NCI-H1930 (cell line): ENCODE measurements at regions not wholly inside any gene's neighbourhood (a gene's known extent, or its start where the extent isn't known, plus 50 kb on each side); places are given as distances from the start of the nearest gene placed in this dataset.
"Not testable (repeated sequence)": the region's sequence is repeated elsewhere in the genome, so short reads cannot be mapped to it uniquely, and the experiment has no call there.

Experiments used
- DNase-seq, 2 experiments: peaks; one replicate each; lab custom pipeline; 2025; lab: John Stamatoyannopoulos, UW

DNA sequence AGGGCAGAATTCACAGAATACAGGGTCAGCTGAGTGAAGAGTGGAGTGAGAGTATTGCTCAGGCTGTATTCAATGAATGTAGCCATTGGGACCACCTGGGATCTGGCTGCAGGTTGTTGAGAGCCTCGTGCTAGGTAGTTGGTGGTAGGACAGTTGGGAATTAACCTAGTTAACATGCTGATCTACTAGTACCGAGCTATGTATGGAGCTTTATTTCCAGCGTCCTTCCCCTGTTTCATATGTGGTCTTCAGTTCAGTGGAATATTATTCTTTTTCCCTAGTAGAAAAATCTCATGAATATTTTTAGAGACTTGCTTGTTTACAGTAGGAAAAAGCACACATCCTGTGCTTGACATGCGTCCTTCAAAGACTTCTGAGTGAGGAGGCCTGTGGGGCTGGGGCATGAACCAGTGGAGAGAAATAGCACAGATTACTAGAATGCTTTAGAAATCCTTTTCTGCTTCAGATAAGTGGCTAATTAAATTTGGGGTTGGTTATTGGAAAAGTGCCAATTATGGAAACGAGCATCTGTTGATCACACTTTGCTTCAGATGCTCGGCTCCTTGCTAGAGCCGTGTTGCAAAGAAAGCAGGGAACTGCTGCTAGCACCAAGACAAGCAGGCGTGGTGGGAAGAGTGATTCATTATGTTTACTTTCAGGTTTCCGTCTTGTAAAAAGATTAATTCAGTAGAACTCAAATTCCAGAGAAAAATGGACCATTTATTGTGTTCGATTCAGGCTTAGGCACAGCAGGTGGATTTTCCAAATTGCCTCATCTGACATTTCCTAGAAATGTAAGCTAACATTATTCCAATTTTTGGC, 53.6 kb downstream of the ARF6 start:
- DNase-seq = no peak

GRCh38 chr14:49947506-49947905, 54.6 kb downstream of the ARF6 start:
- no peak for DNase-seq

DNA sequence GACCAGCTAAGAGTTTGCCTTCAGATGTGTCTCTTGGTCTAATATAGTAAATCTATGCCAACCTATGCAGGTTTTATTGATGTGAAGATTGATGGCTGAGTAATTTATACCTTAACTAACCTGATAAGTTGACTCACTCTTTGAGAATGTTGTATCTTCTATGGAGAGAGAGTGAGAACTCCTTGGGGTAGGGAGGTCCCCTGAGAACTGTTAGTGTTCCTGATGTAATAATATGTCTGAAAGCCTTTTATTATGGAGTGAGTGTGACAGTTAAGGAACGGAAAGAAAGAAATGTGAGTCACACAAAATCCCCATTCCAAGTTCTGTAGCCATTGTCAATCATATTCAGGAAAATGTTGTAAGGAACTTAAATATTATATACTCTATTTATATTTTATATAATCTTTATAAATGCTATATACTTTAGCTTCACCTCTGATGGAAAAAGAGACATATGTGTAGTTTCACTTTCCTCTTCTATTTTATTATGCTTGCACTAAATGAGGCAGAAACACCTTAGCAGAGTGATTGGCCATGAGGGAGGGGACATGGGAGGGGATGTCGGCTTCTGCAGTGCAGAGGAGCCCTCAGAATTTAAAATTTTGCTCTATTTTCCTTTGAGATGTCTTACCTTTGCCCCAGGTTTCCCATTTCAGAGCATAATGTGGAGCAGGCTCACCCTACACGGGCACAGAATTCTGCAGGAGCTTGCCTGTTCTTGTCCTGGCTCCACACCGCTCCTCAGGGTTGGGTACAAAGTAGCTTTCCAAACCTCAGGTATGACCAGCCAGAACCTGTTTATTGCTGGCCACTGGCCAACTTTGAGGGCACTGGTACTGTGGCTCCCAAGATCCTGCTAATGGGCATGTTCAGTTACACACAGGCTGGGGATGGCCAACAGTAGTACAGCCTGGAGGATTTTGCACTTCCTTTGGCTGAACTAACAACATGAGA, 57.7 kb downstream of the ARF6 start:
- DNase-seq = no peak

- DNase-seq = no peak
Measured at GRCh38 chr14:49951229-49951607, 58.3 kb downstream of the ARF6 start.

- no peak for DNase-seq
Measured at GRCh38 chr14:49951691-49952345, 58.9 kb downstream of the ARF6 start.

DNA sequence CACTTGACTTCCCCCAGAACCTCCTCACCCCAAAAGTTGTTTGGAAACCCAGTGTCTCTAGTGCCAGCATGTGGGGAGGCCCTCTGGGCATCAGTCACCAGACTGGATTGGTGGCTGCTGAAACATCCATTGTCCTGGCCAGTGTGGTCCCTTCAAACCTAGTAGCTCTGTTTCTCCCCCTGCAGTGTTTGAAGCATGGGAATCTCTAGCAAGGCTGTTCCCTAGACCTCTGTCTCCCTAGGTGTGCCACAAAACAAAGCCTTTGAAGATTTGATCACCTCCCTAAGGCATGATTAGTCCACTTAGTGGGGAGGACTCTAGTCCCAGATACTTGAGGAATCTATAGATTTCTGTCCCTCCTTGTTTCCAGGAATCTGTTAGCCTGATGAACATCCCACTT, 60.3 kb downstream of the ARF6 start:
- no peak for DNase-seq

DNA sequence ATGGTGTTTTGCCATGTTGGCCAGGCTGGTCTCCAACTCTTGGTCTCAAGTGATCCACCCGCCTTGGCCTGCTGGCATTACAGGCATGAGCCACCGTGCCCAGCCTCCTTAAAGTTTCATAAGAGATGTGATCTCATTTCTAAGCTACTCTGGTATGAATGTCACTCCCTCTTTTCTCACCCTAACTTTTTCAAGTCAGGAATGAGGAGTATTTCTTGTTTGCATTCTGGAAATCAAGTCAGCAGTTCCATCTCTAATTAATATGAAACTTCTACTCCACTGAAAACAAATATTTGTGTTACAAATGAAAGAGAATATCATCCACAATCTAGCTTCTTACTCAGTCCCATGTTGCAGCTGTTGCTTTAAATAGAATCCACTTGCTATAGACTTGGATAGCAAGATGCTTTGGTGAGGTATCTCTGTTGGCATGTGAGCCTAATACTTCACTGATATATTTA, 61.3 kb downstream of the ARF6 start:
- no peak for DNase-seq

- no peak for DNase-seq
Measured at GRCh38 chr14:49955024-49955423, 62.1 kb downstream of the ARF6 start.

DNA sequence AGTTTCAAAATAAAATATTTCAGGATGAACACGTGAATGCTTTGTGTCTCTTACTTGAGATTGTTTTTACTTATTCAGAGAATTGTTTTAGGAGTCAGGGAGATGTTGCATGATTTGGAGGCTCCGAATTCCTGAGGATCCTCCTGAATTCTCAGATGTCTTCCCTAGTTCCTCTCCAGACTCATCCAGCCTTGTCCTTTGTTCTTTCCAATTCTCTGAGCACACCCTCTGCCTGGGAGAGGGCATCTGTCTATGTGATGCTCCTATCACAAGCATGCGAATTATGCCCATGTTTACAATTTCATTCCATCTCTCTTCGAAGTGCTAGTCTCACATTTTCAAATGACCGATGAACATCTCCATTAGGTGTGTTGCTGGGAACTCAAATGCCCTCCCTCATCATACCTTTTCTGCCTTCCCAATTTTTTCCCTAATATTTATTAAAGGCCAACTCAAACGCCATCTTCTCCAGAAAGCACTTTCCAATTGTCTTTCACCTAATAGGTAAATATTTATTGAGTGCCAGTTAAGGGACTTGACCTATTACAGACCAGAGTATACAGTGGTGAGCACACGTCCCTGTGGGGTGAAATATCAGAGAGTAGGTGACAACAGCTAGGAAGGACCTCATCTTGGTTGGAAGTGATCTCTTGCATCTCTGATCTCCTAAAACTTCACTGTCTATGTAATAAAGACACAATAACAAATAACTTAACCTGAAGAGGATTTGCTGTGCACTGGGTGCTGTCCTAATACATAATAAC, 64.4 kb downstream of the ARF6 start:
- DNase-seq = no peak

DNA sequence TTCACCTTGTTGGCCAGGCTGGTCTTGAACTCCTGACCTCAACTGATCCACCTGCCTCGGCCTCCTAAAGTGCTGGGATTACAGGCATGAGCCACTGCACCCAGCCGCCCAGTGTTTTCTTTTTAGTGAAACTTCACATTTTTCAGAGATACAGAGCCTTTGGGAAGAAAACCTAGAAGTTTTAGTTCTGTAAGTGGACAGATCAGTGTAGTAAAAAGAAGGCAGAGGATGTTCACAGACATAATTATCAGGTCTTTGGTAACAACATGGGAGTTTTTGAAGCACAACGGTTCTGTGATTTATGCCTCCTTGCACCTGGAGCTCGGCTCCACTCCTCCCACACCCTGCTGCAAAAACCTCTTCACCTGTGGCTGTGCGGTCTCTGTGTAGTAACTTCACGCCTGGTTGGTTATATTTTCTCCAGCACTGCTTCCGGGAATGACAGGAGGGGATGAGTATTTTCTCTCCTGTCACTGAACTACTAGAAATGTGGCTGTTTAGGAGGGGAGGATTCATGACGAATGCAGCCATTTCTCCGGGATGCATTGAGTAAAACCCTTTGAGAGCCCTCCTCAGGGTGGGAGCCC, 67.0 kb downstream of the ARF6 start:
- DNase-seq = no peak

- DNase-seq = no peak
Measured at GRCh38 chr14:49960453-49960852, 67.6 kb downstream of the ARF6 start.

DNA sequence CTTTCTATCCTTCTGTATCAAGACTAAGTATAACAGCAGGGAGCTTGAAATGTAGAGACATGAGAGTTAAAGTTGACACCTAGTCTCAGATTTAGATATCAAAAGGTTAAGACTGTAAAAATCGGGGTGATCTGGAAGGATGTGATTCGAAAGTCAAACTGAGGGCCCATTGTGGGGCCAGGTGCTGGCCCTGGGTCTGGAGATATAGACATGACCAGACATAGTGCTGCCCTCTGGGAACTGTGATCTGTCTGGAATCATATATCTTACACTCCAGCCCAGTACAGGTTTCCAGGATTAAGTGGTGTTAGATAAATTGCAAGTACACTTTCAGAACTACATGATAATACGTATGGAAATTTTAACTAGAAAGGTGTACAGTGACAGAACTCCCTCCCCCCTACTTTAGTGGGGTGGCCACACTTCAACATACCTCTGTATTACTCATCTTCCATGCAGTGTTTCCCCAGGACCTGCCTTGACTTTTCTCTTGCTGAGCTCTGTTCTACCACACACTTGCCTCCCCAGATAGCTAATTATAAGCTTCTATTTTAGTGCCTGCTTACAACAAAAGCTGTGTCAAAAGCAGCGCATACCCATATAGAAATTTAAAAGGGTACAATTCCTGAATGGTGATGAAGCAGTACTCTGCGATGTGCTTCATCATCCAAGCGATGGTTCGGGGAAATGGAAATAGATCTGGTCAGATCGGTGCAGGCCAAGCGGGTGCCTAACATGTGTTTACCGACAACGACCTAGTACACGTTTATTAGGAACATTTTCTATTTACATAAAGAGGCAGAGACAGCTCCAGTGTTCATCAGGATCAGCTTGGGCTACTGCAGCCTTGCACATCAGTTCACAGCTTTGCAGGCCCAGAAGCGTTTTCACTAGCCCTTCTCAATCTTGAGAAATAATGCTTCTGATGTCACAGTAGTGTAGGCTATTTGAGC, 68.7 kb downstream of the ARF6 start:
- DNase-seq = no peak

GRCh38 chr14:49962621-49963020, 69.7 kb downstream of the ARF6 start:
- DNase-seq = no peak

DNA sequence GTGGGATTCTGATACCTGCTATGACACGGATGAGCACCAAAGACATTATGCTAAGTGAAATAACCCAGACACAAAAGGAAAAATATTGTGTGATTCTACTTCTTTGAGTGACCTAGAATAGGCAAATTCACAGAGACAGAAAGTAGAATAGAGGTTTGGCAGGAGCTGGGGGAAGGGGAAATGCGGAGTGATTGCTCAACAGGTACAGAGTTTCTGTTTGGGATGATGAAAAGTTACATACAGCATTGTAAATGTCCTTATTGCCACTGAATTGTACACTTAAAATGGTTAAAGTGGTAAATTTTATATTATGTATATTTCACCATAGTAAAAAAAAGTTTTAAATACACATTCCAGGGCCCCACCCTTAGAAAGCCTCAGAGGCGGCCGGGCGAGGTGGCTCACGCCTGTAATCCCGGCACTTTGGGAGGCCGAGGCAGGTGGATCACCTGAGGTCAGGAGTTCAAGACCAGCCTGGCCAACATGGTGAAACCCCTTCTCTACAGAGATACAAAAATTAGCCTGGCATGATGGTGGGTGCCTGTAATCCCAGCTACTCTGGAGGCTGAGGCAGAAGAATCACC, 72.3 kb downstream of the ARF6 start:
- not testable (repeated sequence) for DNase-seq

DNA sequence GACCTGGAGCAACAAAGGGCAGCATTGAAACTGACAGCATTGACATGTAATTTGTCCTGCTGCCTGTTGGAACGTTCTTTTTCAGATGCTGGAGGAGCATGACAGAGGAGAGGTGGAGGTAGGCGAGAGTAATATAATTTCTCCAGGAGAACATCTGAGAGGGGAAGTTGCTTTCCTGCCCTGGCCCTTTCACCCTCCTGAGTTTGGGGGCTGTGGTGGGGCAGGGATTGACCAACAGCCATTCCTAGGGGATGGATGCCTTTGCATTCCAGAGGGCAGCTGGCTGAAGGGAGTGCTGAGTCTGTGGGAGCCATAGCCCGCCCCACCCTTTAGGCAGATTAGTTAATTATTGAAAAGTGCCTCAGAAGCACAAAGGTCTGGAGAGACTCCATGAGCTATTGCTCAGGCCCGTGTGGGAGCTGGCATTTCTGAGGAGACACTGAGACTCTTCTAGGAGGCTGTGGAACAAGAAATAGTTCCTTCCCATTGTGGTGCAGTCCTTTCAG, 73.5 kb downstream of the ARF6 start:
- DNase-seq = no peak

DNA sequence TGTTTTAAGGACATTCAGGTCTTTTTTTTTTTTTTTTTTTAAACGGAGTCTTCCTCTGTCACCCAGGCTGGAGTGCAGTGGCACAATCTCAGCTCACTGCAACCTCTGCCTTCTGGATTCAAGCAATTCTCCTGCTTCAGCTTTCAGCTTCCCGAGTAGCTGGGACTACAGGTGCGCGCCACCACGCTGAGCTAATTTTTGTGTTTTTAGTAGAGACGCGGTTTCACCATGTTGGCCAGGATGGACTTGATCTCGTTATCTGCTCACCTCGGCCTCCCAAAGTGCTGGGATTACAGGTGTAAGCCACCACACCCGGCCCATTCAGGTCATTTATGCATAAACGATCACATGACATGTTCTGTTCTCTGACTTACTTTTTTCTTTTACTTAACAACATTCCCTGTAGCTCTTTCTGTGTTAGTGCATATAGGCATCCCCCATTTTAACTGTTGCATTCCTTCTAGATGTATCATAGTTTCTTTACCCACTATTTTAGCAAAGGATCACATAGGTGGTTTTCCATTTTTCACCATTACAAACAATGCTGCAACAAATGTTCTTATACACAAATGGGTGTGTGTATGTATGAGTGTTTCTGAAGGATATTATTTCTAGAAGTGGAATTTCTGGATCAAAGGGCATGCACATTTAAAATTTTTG, 74.2 kb downstream of the ARF6 start:
- DNase-seq = no peak

GRCh38 chr14:49969961-49970360, 77.1 kb downstream of the ARF6 start:
- DNase-seq = no peak

GRCh38 chr14:49970474-49971147, 77.7 kb downstream of the ARF6 start:
- DNase-seq = no peak
